ENCODE measurements at regions not wholly inside any gene's neighbourhood (a gene's known extent, or its start where the extent isn't known, plus 50 kb on each side); places are given as distances from the start of the nearest gene placed in this dataset.

DNA sequence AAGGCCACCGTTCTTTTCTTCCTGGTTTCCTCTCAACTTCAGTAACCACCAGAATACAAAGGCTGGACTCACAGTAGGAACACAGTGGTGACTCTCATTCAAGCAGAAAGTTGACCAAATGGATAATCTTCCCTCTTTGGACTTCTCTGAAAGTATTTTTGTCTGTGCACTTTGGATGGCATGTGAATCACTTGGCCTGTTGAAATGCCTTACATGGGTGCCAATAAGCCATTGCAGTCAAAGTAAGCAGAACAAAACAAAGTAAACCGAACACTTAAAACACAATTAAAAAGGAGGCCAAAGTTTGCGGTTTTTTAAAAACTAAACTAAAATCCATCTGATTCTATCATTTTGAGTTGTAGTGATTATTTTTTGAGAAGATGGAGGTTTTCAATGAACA is 370.1 kb upstream of the DDHD1 start:
- Histone ChIP-seq H3K27me3 (ENCODE audit: control insufficient read depth, insufficient read depth, low read length) (no peaks in the 10 kb centered on the region), H3K79me2 (no peaks in the 10 kb centered on the region), H3K4me1 (no peaks in the 10 kb centered on the region), H3K4me2 (ENCODE audit: low read length) (no peak overlapping the region), H3K9ac (no peak overlapping the region), H2AFZ (no peak overlapping the region), H3K9me3 (ENCODE audit: control insufficient read depth, low read length) (no peaks in the 10 kb centered on the region), H3K36me3 (ENCODE audit: control insufficient read depth, insufficient read depth, low read length) (no peaks in the 10 kb centered on the region), H3K27ac (no peak overlapping the region), H3K4me3 (ENCODE audit: low read depth, low read length) (no peak overlapping the region)
- TF ChIP-seq, protein P1, sequence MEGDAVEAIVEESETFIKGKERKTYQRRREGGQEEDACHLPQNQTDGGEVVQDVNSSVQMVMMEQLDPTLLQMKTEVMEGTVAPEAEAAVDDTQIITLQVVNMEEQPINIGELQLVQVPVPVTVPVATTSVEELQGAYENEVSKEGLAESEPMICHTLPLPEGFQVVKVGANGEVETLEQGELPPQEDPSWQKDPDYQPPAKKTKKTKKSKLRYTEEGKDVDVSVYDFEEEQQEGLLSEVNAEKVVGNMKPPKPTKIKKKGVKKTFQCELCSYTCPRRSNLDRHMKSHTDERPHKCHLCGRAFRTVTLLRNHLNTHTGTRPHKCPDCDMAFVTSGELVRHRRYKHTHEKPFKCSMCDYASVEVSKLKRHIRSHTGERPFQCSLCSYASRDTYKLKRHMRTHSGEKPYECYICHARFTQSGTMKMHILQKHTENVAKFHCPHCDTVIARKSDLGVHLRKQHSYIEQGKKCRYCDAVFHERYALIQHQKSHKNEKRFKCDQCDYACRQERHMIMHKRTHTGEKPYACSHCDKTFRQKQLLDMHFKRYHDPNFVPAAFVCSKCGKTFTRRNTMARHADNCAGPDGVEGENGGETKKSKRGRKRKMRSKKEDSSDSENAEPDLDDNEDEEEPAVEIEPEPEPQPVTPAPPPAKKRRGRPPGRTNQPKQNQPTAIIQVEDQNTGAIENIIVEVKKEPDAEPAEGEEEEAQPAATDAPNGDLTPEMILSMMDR (IDR thresholded peaks at IDR 0.05) = no peak

DNA sequence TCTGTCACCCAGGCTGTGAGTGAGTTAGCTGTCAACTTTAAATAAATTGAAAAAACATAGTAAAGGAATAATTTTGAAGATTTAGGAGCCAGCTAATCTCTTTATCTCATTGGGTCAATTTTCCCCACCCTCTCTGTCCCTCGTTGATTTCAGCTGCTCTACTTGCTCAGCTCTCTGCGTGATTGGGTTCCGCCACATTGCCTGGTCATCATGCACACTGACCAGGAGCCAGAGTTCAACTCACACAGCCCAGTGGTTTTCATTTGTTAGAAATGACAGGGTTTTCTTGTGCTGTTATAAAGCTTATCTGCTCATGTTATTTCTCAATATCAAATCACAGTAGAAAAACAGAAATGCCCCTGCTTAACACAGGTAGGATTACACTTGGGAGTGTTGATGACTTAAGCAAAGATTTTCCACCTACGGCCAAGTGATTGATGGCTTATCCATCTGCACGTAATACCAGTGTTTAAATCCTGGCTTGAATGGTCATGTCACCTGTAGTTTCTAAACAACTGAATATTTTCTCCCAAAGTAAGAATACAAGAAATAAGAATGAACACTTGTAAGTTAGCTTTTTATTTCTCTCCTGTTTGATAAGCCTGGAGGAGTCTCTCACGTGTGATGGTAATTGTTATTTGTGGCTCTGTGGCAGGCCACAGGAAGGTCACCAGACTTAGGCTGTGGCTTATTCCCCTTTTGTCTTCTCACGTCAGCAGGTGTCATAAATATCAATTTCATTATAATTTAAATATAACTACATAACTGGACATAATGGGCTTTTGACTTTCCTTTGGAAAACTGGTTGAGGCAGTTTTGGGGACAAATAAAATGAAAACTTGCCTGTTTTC is 367.2 kb upstream of the DDHD1 start:
- Histone ChIP-seq H3K9ac (no peak overlapping the region), H3K9me3 (ENCODE audit: control insufficient read depth, low read length) (no peaks in the 10 kb centered on the region), H3K27ac (no peak overlapping the region), H3K79me2 (no peaks in the 10 kb centered on the region), H2AFZ (no peak overlapping the region), H3K4me2 (ENCODE audit: low read length) (no peak overlapping the region), H3K4me3 (ENCODE audit: low read depth, low read length) (no peak overlapping the region), H3K36me3 (ENCODE audit: control insufficient read depth, insufficient read depth, low read length) (no peaks in the 10 kb centered on the region), H3K4me1 (no peaks in the 10 kb centered on the region), H3K27me3 (ENCODE audit: control insufficient read depth, insufficient read depth, low read length) (no peaks in the 10 kb centered on the region)
- TF ChIP-seq, protein P1 (IDR thresholded peaks at IDR 0.05) = no peak

DNA sequence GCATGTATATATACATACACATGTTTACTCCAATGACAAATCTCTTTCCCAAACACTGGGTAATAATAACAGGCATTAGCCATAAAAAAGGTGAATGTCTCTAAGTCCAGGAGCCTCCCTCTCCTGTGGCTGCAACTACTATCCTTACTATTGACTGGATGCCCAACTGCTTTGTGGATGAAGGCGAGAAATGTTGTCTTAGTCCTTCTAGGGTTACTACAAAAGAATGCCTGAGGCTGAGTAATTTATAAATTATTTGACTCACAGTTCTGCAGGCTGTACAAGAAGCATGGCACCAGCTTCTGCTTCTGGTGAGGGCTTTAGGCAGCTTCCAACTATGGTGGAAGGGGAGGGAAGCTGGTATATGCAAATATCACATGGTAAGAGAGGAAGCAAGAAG is 366.0 kb upstream of the DDHD1 start:
- H3K36me3 ChIP-seq (ENCODE audit: control insufficient read depth, insufficient read depth, low read length) = no peaks in the 10 kb centered on the region
- no peak overlapping the region for H3K4me3 ChIP-seq (ENCODE audit: low read depth, low read length)

DNA sequence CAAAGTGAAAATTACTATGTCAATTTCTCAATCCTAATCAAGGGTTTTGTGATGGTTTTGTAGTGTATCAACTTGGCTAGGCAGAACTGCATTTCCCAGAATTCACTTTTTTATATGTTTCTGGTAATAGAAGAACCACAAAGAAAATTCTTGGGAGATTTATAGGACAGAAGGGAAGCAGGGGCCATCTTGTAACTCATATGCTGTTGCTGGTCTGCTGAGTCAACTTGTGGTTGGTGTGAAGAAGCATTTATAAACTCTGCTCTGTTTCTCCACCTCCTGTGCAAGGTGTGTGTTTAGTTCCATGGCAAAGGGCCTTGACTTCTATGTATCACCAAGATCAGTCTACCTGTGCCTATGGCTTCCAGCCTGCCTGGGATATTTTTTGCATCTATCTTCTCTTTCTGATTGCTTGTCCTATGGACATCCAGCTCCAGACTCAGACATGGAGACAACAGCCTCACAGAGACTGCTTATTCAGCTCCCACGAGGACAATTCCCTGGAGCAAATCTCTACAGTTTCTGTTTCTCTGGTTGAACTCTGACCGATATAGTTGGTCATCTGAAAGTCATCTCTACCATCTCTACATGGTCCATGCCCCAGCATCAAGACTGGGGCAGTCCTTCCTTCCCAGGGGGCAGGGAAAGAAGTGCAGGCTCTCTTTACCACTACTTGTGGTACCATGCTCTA is 364.3 kb upstream of the DDHD1 start:
- Histone ChIP-seq H3K27ac (no peak overlapping the region), H3K79me2 (no peaks in the 10 kb centered on the region), H3K4me1 (no peaks in the 10 kb centered on the region), H2AFZ (no peak overlapping the region), H3K4me3 (ENCODE audit: low read depth, low read length) (no peak overlapping the region), H3K9ac (no peak overlapping the region), H3K27me3 (ENCODE audit: control insufficient read depth, insufficient read depth, low read length) (no peaks in the 10 kb centered on the region), H3K36me3 (ENCODE audit: control insufficient read depth, insufficient read depth, low read length) (no peaks in the 10 kb centered on the region), H3K9me3 (ENCODE audit: control insufficient read depth, low read length) (no peaks in the 10 kb centered on the region), H3K4me2 (ENCODE audit: low read length) (no peak overlapping the region)
- TF ChIP-seq, protein P1 (IDR thresholded peaks at IDR 0.05) = no peak

More for the DNA sequence above, 366.0 kb upstream of the DDHD1 start:
- Histone ChIP-seq H3K4me1 (no peaks in the 10 kb centered on the region), H3K27me3 (ENCODE audit: control insufficient read depth, insufficient read depth, low read length) (no peaks in the 10 kb centered on the region), H3K27ac (no peak overlapping the region), H3K79me2 (no peaks in the 10 kb centered on the region), H3K4me2 (ENCODE audit: low read length) (no peak overlapping the region), H3K9me3 (ENCODE audit: control insufficient read depth, low read length) (no peaks in the 10 kb centered on the region), H2AFZ (no peak overlapping the region), H3K9ac (no peak overlapping the region)
- TF ChIP-seq, protein P1 (IDR thresholded peaks at IDR 0.05) = no peak
